GM12892 (cell line): ENCODE measurements at regions not wholly inside any gene's neighbourhood (a gene's known extent, or its start where the extent isn't known, plus 50 kb on each side); places are given as distances from the start of the nearest gene placed in this dataset.

Experiments
- DNase-seq: peaks from one replicate; pipeline ENCODE4 v3.0.0; 2011; ENCODE audit not compliant: insufficient read length
- FAIRE-seq: peaks from 2 replicates; lab custom pipeline; 2011; peaks lifted over from hg19 to GRCh38; lab: Jason Lieb, UNC
- POLR2A ChIP-seq: IDR thresholded peaks from 2 replicates; pipeline ENCODE4 v1.6.1; 2011; ENCODE audit warnings: low read depth, low read length, control low read depth
- POLR2AphosphoS5 ChIP-seq: IDR thresholded peaks from 2 replicates; pipeline ENCODE4 v1.6.1; 2011; ENCODE audit warnings: low read depth, low read length, control low read depth
- TAF1 ChIP-seq: IDR thresholded peaks from 2 replicates; pipeline ENCODE4 v1.6.1; 2011; ENCODE audit warnings: low read depth, mild to moderate bottlenecking, control low read depth, low read length, borderline replicate concordance

- DNase-seq = no peak
- no peak for TF ChIP-seq POLR2A
- TF ChIP-seq POLR2AphosphoS5 = no peak
- no peak for TF ChIP-seq TAF1
Measured at GRCh38 chr16:50445621-50446555, 77.1 kb upstream of the BRD7 start.

GRCh38 chr16:50444526-50444925 lies 75.7 kb upstream of the BRD7 start:
- no peak for DNase-seq
- no peak for FAIRE-seq

More at GRCh38 chr16:50445621-50446555, 77.1 kb upstream of the BRD7 start:
- FAIRE-seq = no peak

GRCh38 chr16:50442221-50442620 lies 73.4 kb upstream of the BRD7 start:
- FAIRE-seq = no peak
- no peak for DNase-seq
- no peak for TF ChIP-seq TAF1
- no peak for TF ChIP-seq POLR2AphosphoS5
- TF ChIP-seq POLR2A = no peak

More at GRCh38 chr16:50444526-50444925, 75.7 kb upstream of the BRD7 start:
- no peak for TF ChIP-seq POLR2A
- no peak for TF ChIP-seq POLR2AphosphoS5
- TF ChIP-seq TAF1 = no peak

GRCh38 chr16:50441486-50442157 lies 72.8 kb upstream of the BRD7 start:
- FAIRE-seq = no peak
- TF ChIP-seq POLR2A = no peak
- TF ChIP-seq POLR2AphosphoS5 = no peak
- TF ChIP-seq TAF1 = no peak
- no peak for DNase-seq

- FAIRE-seq (no peak), DNase-seq (no peak)
- TF ChIP-seq TAF1 (no peak), POLR2AphosphoS5 (no peak), POLR2A (no peak)
Measured at GRCh38 chr16:50440991-50441390, 72.2 kb upstream of the BRD7 start.

- TF ChIP-seq POLR2A (no peak), POLR2AphosphoS5 (no peak), TAF1 (no peak)
- no peak for FAIRE-seq
- DNase-seq = no peak
Measured at GRCh38 chr16:50440531-50440930, 71.7 kb upstream of the BRD7 start.

GRCh38 chr16:50437769-50438437 lies 69.1 kb upstream of the BRD7 start:
- DNase-seq (no peak), FAIRE-seq (no peak)
- no peak for TF ChIP-seq POLR2A
- TF ChIP-seq TAF1 = no peak
- TF ChIP-seq POLR2AphosphoS5 = no peak

- DNase-seq = no peak
- no peak for TF ChIP-seq TAF1
- TF ChIP-seq POLR2AphosphoS5 = no peak
- TF ChIP-seq POLR2A = no peak
- FAIRE-seq = no peak
Measured at GRCh38 chr16:50436271-50436670, 67.5 kb upstream of the BRD7 start.

- TF ChIP-seq POLR2AphosphoS5 (no peak), POLR2A (no peak)
Measured at GRCh38 chr16:50434872-50435478, 66.2 kb upstream of the BRD7 start.

GRCh38 chr16:50430076-50430475 lies 61.3 kb upstream of the BRD7 start:
- no peak for FAIRE-seq
- TF ChIP-seq POLR2A (no peak), TAF1 (no peak), POLR2AphosphoS5 (no peak)

More at GRCh38 chr16:50434872-50435478, 66.2 kb upstream of the BRD7 start:
- DNase-seq = no peak
- no peak for FAIRE-seq

GRCh38 chr16:50428742-50429141 lies 60.0 kb upstream of the BRD7 start:
- DNase-seq = no peak

More at GRCh38 chr16:50430076-50430475, 61.3 kb upstream of the BRD7 start:
- DNase-seq = no peak

More at GRCh38 chr16:50428742-50429141, 60.0 kb upstream of the BRD7 start:
- no peak for FAIRE-seq
- TF ChIP-seq POLR2AphosphoS5 (no peak), POLR2A (no peak), TAF1 (no peak)
